GM12878 (cell line): ENCODE measurements at regions not wholly inside any gene's neighbourhood (a gene's known extent, or its start where the extent isn't known, plus 50 kb on each side); places are given as distances from the start of the nearest gene placed in this dataset.

Experiments used
- ATAC-seq: fragments of 200-7000 bp; cut with Tn5 transposase; 3 replicates; pipeline ENCODE4 v1.9.1; 2020; ENCODE audit warnings: mild to moderate bottlenecking, moderate library complexity
- BruUV-seq: library from RNA; stranded (reverse); fragments of 400-500 nt; replicated peaks from 2 replicates; lab custom pipeline; 2021; lab: Mats Ljungman, UMichigan
- CTCF ChIA-PET: fragments of 300-600 bp; sonication (Branson Sonifier 250); formaldehyde crosslinking; extraction: SDS; loops from one replicate; lab custom pipeline; 2021; ENCODE audit warnings: inconsistent platforms; lab: Yijun Ruan, JAX
- POLR2A ChIA-PET: fragments of 350-600 bp; formaldehyde crosslinking; extraction: SDS; loops from one replicate; lab custom pipeline; 2021; ENCODE audit warnings: inconsistent platforms; lab: Charles Lee
- RAD21 ChIA-PET: fragments of 300-600 bp; sonication (Branson Sonifier 250); formaldehyde crosslinking; loops from one replicate; lab custom pipeline; 2023; ENCODE audit warnings: antibody characterized with exemption; ENCODE audit not compliant: unreplicated experiment; lab: Charles Lee
- SMC1A ChIA-PET: fragments of 300-600 bp; sonication (Branson Sonifier 250); formaldehyde crosslinking; loops from one replicate; lab custom pipeline; 2023; ENCODE audit not compliant: unreplicated experiment, uncharacterized antibody; lab: Charles Lee
- DNase-seq: peaks from one replicate; pipeline ENCODE4 v3.0.0-alpha.2; 2011; ENCODE audit warnings: low read depth, low spot score
- FAIRE-seq: peaks from 3 replicates; lab custom pipeline; 2011; peaks lifted over from hg19 to GRCh38; lab: Jason Lieb, UNC
- H2AFZ ChIP-seq: 2 replicates; pipeline ENCODE4 v1.6.0; 2011; ENCODE audit warnings: low read depth, low read length, control low read depth; ENCODE audit not compliant: control insufficient read depth
- H3K27ac ChIP-seq: 2 replicates; pipeline ENCODE4 v1.5.1; 2011; ENCODE audit warnings: control low read depth; ENCODE audit not compliant: control insufficient read depth, insufficient read depth
- H3K27me3 ChIP-seq, 2 experiments: replicated peaks in 1 of 2; 2 replicates each; pipeline versions ENCODE4 v1.6.0 to v1.6.1; 2011; ENCODE audit warnings: low read length in 1 of 2; ENCODE audit not compliant: control insufficient read depth in 2 of 2, insufficient read depth in 2 of 2
- H3K36me3 ChIP-seq, 2 experiments: 2 replicates each; pipeline ENCODE4 v1.5.1; 2011; ENCODE audit warnings: low read length in 1 of 2; ENCODE audit not compliant: control insufficient read depth in 2 of 2, insufficient read depth in 2 of 2
- H3K4me1 ChIP-seq: 2 replicates; pipeline ENCODE4 v1.6.1; 2011; ENCODE audit warnings: mild to moderate bottlenecking, low read length, moderate library complexity, mixed read lengths; ENCODE audit not compliant: control insufficient read depth, insufficient read depth
- H3K4me2 ChIP-seq: 2 replicates; pipeline ENCODE4 v1.6.0; 2011; ENCODE audit warnings: control low read depth; ENCODE audit not compliant: control insufficient read depth, insufficient read depth
- H3K4me3 ChIP-seq: fragments of 200-600 bp; sonication (generic); 2 replicates; pipeline ENCODE4 v1.5.1; 2016
- H3K79me2 ChIP-seq: 2 replicates; pipeline ENCODE4 v1.6.0; 2011; ENCODE audit warnings: low read length; ENCODE audit not compliant: control insufficient read depth, insufficient read depth
- H3K9ac ChIP-seq: 2 replicates; pipeline ENCODE4 v1.8.0; 2011; ENCODE audit warnings: low read length, control low read depth, mixed read lengths; ENCODE audit not compliant: control insufficient read depth, insufficient read depth
- H3K9me3 ChIP-seq: replicated peaks from 3 replicates; pipeline ENCODE4 v1.5.1; 2011; ENCODE audit warnings: mild to moderate bottlenecking, low read length; ENCODE audit not compliant: control insufficient read depth, insufficient read depth
- H4K20me1 ChIP-seq: 2 replicates; pipeline ENCODE4 v1.6.0; 2011; ENCODE audit not compliant: control insufficient read depth, insufficient read depth
- BCL3 ChIP-seq: IDR thresholded peaks from 2 replicates; pipeline ENCODE4 v1.6.1; 2011; ENCODE audit warnings: borderline replicate concordance, low read depth, mild to moderate bottlenecking, moderate library complexity, low read length; ENCODE audit not compliant: insufficient read depth, poor library complexity, severe bottlenecking
- BRCA1 ChIP-seq: IDR thresholded peaks from 2 replicates; pipeline ENCODE4 v1.6.1; 2011; ENCODE audit warnings: low read depth, low read length, improper control_type of control experiment
- CREB1 ChIP-seq: IDR thresholded peaks from 2 replicates; pipeline ENCODE4 v1.6.1; 2012; ENCODE audit warnings: low read depth, mild to moderate bottlenecking, inconsistent platforms
- DPF2 ChIP-seq: fragments of 450-650 bp; IDR thresholded peaks from 2 replicates; pipeline ENCODE4 v1.6.1; 2017; ENCODE audit warnings: mild to moderate bottlenecking
- ESRRA ChIP-seq: IDR thresholded peaks from 2 replicates; pipeline ENCODE4 v1.6.1; 2012; ENCODE audit warnings: mild to moderate bottlenecking, low read length, improper control_type of control experiment
- GATAD2B ChIP-seq: fragments of 450-650 bp; conservative IDR thresholded peaks from 2 replicates; pipeline ENCODE4 v1.6.1; 2017; ENCODE audit warnings: low read depth, mild to moderate bottlenecking, moderate library complexity
- IRF3 ChIP-seq: fragments of 450-650 bp; IDR thresholded peaks from 2 replicates; pipeline ENCODE4 v1.6.1; 2014; ENCODE audit warnings: mild to moderate bottlenecking
- LARP7 ChIP-seq: fragments of 450-650 bp; IDR thresholded peaks from 2 replicates; pipeline ENCODE4 v1.6.1; 2017; ENCODE audit warnings: mild to moderate bottlenecking
- MEF2A ChIP-seq: IDR thresholded peaks from 2 replicates; pipeline ENCODE4 v1.6.1; 2011; ENCODE audit warnings: low read depth, mild to moderate bottlenecking, low read length, moderate library complexity; ENCODE audit not compliant: insufficient read depth
- MTA3 ChIP-seq: IDR thresholded peaks from 2 replicates; pipeline ENCODE4 v1.6.1; 2012; ENCODE audit warnings: low read length, inconsistent platforms, borderline replicate concordance
- PML ChIP-seq: IDR thresholded peaks from 2 replicates; pipeline ENCODE4 v1.6.1; 2012; ENCODE audit warnings: low read length, inconsistent platforms
- RB1 ChIP-seq: fragments of 450-650 bp; formaldehyde crosslinking; IDR thresholded peaks from 2 replicates; pipeline ENCODE4 v1.6.1; 2017; ENCODE audit warnings: mild to moderate bottlenecking, borderline replicate concordance
- STAT3 ChIP-seq: IDR thresholded peaks from 2 replicates; pipeline ENCODE4 v1.6.1; 2011; ENCODE audit warnings: low read depth, low read length, improper control_type of control experiment
- SUPT20H ChIP-seq: IDR thresholded peaks from 2 replicates; pipeline ENCODE4 v1.6.1; 2011; ENCODE audit warnings: low read depth, mild to moderate bottlenecking, low read length, moderate library complexity, borderline replicate concordance; ENCODE audit not compliant: control insufficient read depth
- ZSCAN29 ChIP-seq: fragments of 450-650 bp; IDR thresholded peaks from 2 replicates; pipeline ENCODE4 v1.6.1; 2017; ENCODE audit warnings: mild to moderate bottlenecking, moderate library complexity
- WGBS: methylation state at CpG from one replicate; pipeline ENCODE4 v1.1.6; 2016; ENCODE audit warnings: low lambda C conversion rate; ENCODE audit not compliant: insufficient replicate concordance, insufficient coverage; ENCODE audit errors: missing lambda C conversion rate; 5-methylcytosine and 5-hydroxymethylcytosine counted together
- in situ Hi-C: fragments of 300-500 bp; cut with MboI; formaldehyde crosslinking; loops from 9 replicates; pipeline ENCODE4 v1.14.3; 2018; ENCODE audit warnings: mixed read lengths
- intact Hi-C: fragments of 100-400 bp; cut with micrococcal nuclease; formaldehyde crosslinking; loops from one replicate; pipeline ENCODE4 v1.14.2; 2022; ENCODE audit not compliant: unreplicated experiment

- no peaks in the 10 kb centered on the region for H3K36me3 ChIP-seq
- no peak overlapping the region for H3K4me3 ChIP-seq
- no peaks in the 10 kb centered on the region for H3K9me3 ChIP-seq
- H3K27ac ChIP-seq: no peak overlapping the region
- no peak for DNase-seq
- WGBS: 56% methylated on average over 15 of the region's 15 CpGs
- no peak for ATAC-seq
- TF ChIP-seq LARP7 (no peak), BCL3 (no peak), DPF2 (no peak), IRF3 (no peak), ESRRA (no peak), GATAD2B (no peak), RB1 (no peak), STAT3 (no peak), CREB1 (no peak), MEF2A (no peak), BRCA1 (no peak), SUPT20H (no peak), MTA3 (no peak), ZSCAN29 (no peak), PML (no peak)
- in situ Hi-C loops: no loop called here
- no peaks in the 10 kb centered on the region for H3K4me1 ChIP-seq
- H3K4me2 ChIP-seq: no peak overlapping the region
- H3K9ac ChIP-seq: no peak overlapping the region
- POLR2A ChIA-PET: no interaction called here
- SMC1A ChIA-PET: interaction anchor here (1.2 kb wide), 1 partner anchor 12 kb away, joined by 4 read pairs; no protein-coding TSS in a partner anchor
- RAD21 ChIA-PET: no interaction called here
- BruUV-seq: no TSS peak
- no peaks in the 10 kb centered on the region for H3K27me3 ChIP-seq
- no peak overlapping the region for H2AFZ ChIP-seq
- CTCF ChIA-PET: no interaction called here
- no peaks in the 10 kb centered on the region for H3K79me2 ChIP-seq
- FAIRE-seq: no peak
- intact Hi-C loops: no loop called here
- no peaks in the 10 kb centered on the region for H4K20me1 ChIP-seq
Measured at GRCh38 chr7:156577645-156578577, 62.7 kb upstream of the RNF32 start.
